ENCODE measurements at regions not wholly inside any gene's neighbourhood (a gene's known extent, or its start where the extent isn't known, plus 50 kb on each side); places are given as distances from the start of the nearest gene placed in this dataset.

GRCh38 chr4:178838776-178839175 is 1396.5 kb upstream of the AGA start:
- TF ChIP-seq POLR2A (IDR thresholded peaks at IDR 0.05; ENCODE audit: low read length) (no peak), GATA1 (IDR thresholded peaks at IDR 0.05; ENCODE audit: low read depth, low read length) (no peak)

All from erythroblast (primary cell).